ENCODE measurements at regions not wholly inside any gene's neighbourhood (a gene's known extent, or its start where the extent isn't known, plus 50 kb on each side); places are given as distances from the start of the nearest gene placed in this dataset.
"Not testable (repeated sequence)": the region's sequence is repeated elsewhere in the genome, so short reads cannot be mapped to it uniquely, and the experiment has no call there.

GRCh38 chr13:22800526-22801401 is 380.0 kb upstream of the SGCG start:
- CTCF ChIA-PET (ENCODE audit: partially characterized antibody): no interaction called here
- Histone ChIP-seq H3K4me1 (ENCODE audit: insufficient read depth, low read length) (no peaks in the 10 kb centered on the region), H3K27ac (ENCODE audit: low read depth, low read length) (no peak overlapping the region), H3K9me3 (ENCODE audit: control insufficient read depth in 1 of 2, low read length in 2 of 2) (no peaks in the 10 kb centered on the region), H3K27me3 (ENCODE audit: insufficient read depth, low read length) (no peaks in the 10 kb centered on the region), H3K4me3 (ENCODE audit: low read length in 2 of 2) (no peak overlapping the region), H3K36me3 (ENCODE audit: insufficient read depth, low read length) (no peaks in the 10 kb centered on the region)
- DNase-seq: no peak
- Mint-ChIP-seq H3K27me3 (peaks cover 4 to 11% of the 10 kb centered on the region in 2 donors), H3K9me3 (no peaks in the 10 kb centered on the region), H3K4me1 (peaks cover 0 to 1% (median 0%) of the 10 kb centered on the region in 4 donors), H3K36me3 (no peaks in the 10 kb centered on the region), H3K27ac (no peak overlapping the region), H3K4me3 (no peak overlapping the region)
- POLR2A ChIA-PET (ENCODE audit: partially characterized antibody): no interaction called here
- intact Hi-C loops (cut with micrococcal nuclease): no loop called here

GRCh38 chr13:22801402-22802003 is 379.3 kb upstream of the SGCG start:
- H3K27me3 Mint-ChIP-seq: peaks cover 4 to 11% of the 10 kb centered on the region in 2 donors
- peaks cover 0 to 1% (median 0%) of the 10 kb centered on the region in 4 donors for H3K4me1 Mint-ChIP-seq
- Histone ChIP-seq H3K9me3 (ENCODE audit: control insufficient read depth in 1 of 2, low read length in 2 of 2) (no peaks in the 10 kb centered on the region), H3K4me1 (ENCODE audit: insufficient read depth, low read length) (no peaks in the 10 kb centered on the region), H3K36me3 (ENCODE audit: insufficient read depth, low read length) (no peaks in the 10 kb centered on the region), H3K27ac (ENCODE audit: low read depth, low read length) (no peak overlapping the region), H3K4me3 (ENCODE audit: low read length in 2 of 2) (no peak overlapping the region), H3K27me3 (ENCODE audit: insufficient read depth, low read length) (no peaks in the 10 kb centered on the region)
- intact Hi-C loops (cut with micrococcal nuclease): no loop called here
- no peaks in the 10 kb centered on the region for H3K36me3 Mint-ChIP-seq
- DNase-seq: no peak
- H3K9me3 Mint-ChIP-seq: no peaks in the 10 kb centered on the region
- no peak overlapping the region for H3K4me3 Mint-ChIP-seq
- ChIA-PET POLR2A (ENCODE audit: partially characterized antibody) (no interaction called here), CTCF (ENCODE audit: partially characterized antibody) (no interaction called here)
- no peak overlapping the region for H3K27ac Mint-ChIP-seq

- H3K4me1 Mint-ChIP-seq: no peaks in the 10 kb centered on the region
- H3K27ac ChIP-seq (ENCODE audit: low read depth, low read length): no peak overlapping the region
- H3K9me3 ChIP-seq (ENCODE audit: control insufficient read depth in 1 of 2, low read length in 2 of 2): no peaks in the 10 kb centered on the region
- H3K4me3 Mint-ChIP-seq: no peak overlapping the region
- ChIA-PET CTCF (ENCODE audit: partially characterized antibody) (no interaction called here), POLR2A (ENCODE audit: partially characterized antibody) (no interaction called here)
- no peaks in the 10 kb centered on the region for H3K9me3 Mint-ChIP-seq
- intact Hi-C loops (cut with micrococcal nuclease): no loop called here
- H3K36me3 Mint-ChIP-seq: no peaks in the 10 kb centered on the region
- no peak overlapping the region for H3K4me3 ChIP-seq (ENCODE audit: low read length in 2 of 2)
- no peaks in the 10 kb centered on the region for H3K4me1 ChIP-seq (ENCODE audit: insufficient read depth, low read length)
- no peaks in the 10 kb centered on the region for H3K27me3 ChIP-seq (ENCODE audit: insufficient read depth, low read length)
- no peak for DNase-seq
- H3K27ac Mint-ChIP-seq: no peak overlapping the region
- no peaks in the 10 kb centered on the region for H3K36me3 ChIP-seq (ENCODE audit: insufficient read depth, low read length)
- peaks cover 0 to 4% of the 10 kb centered on the region in 2 donors for H3K27me3 Mint-ChIP-seq
These were observed 368.0 kb upstream of the SGCG start for GRCh38 chr13:22812793-22813192.

- H3K27ac Mint-ChIP-seq; intact Hi-C loops (cut with micrococcal nuclease); H3K27me3 Mint-ChIP-seq; H3K27me3 ChIP-seq (ENCODE audit: insufficient read depth, low read length); H3K27ac ChIP-seq (ENCODE audit: low read depth, low read length); H3K4me3 Mint-ChIP-seq; CTCF ChIA-PET (ENCODE audit: partially characterized antibody); H3K9me3 ChIP-seq (ENCODE audit: control insufficient read depth in 1 of 2, low read length in 2 of 2); H3K4me1 Mint-ChIP-seq; POLR2A ChIA-PET (ENCODE audit: partially characterized antibody); H3K36me3 Mint-ChIP-seq; H3K4me3 ChIP-seq (ENCODE audit: low read length in 2 of 2); DNase-seq; H3K4me1 ChIP-seq (ENCODE audit: insufficient read depth, low read length); H3K9me3 Mint-ChIP-seq; H3K36me3 ChIP-seq (ENCODE audit: insufficient read depth, low read length): not testable (repeated sequence)
These were observed 367.0 kb upstream of the SGCG start for GRCh38 chr13:22813531-22814377.

- H3K4me3 Mint-ChIP-seq; H3K27ac ChIP-seq (ENCODE audit: low read depth, low read length); H3K9me3 ChIP-seq (ENCODE audit: control insufficient read depth in 1 of 2, low read length in 2 of 2); POLR2A ChIA-PET (ENCODE audit: partially characterized antibody); H3K27me3 ChIP-seq (ENCODE audit: insufficient read depth, low read length); H3K9me3 Mint-ChIP-seq; H3K36me3 Mint-ChIP-seq; H3K4me3 ChIP-seq (ENCODE audit: low read length in 2 of 2); H3K4me1 ChIP-seq (ENCODE audit: insufficient read depth, low read length); H3K4me1 Mint-ChIP-seq; H3K36me3 ChIP-seq (ENCODE audit: insufficient read depth, low read length); DNase-seq; CTCF ChIA-PET (ENCODE audit: partially characterized antibody); intact Hi-C loops (cut with micrococcal nuclease); H3K27ac Mint-ChIP-seq; H3K27me3 Mint-ChIP-seq: not testable (repeated sequence)
These were observed 366.3 kb upstream of the SGCG start for GRCh38 chr13:22814433-22814832.

- ChIA-PET CTCF (ENCODE audit: partially characterized antibody) (no interaction called here), POLR2A (ENCODE audit: partially characterized antibody) (no interaction called here)
- Mint-ChIP-seq H3K27ac (no peak overlapping the region), H3K4me3 (no peak overlapping the region), H3K27me3 (peaks cover 1 to 6% of the 10 kb centered on the region in 2 donors), H3K36me3 (no peaks in the 10 kb centered on the region), H3K9me3 (peaks cover 0 to 3% (median 0%) of the 10 kb centered on the region in 8 donors), H3K4me1 (no peaks in the 10 kb centered on the region)
- intact Hi-C loops (cut with micrococcal nuclease): no loop called here
- Histone ChIP-seq H3K9me3 (ENCODE audit: control insufficient read depth in 1 of 2, low read length in 2 of 2) (no peaks in the 10 kb centered on the region), H3K4me1 (ENCODE audit: insufficient read depth, low read length) (no peaks in the 10 kb centered on the region), H3K27ac (ENCODE audit: low read depth, low read length) (no peak overlapping the region), H3K27me3 (ENCODE audit: insufficient read depth, low read length) (no peaks in the 10 kb centered on the region), H3K36me3 (ENCODE audit: insufficient read depth, low read length) (no peaks in the 10 kb centered on the region), H3K4me3 (ENCODE audit: low read length in 2 of 2) (no peak overlapping the region)
- DNase-seq: no peak
These were observed 359.2 kb upstream of the SGCG start for GRCh38 chr13:22821589-22821988.

- no peaks in the 10 kb centered on the region for H3K36me3 Mint-ChIP-seq
- ChIA-PET CTCF (ENCODE audit: partially characterized antibody) (no interaction called here), POLR2A (ENCODE audit: partially characterized antibody) (no interaction called here)
- no peaks in the 10 kb centered on the region for H3K4me1 ChIP-seq (ENCODE audit: insufficient read depth, low read length)
- H3K27me3 ChIP-seq (ENCODE audit: insufficient read depth, low read length): no peaks in the 10 kb centered on the region
- peaks cover 0 to 4% of the 10 kb centered on the region in 2 donors for H3K27me3 Mint-ChIP-seq
- no peak overlapping the region for H3K4me3 ChIP-seq (ENCODE audit: low read length in 2 of 2)
- no peaks in the 10 kb centered on the region for H3K4me1 Mint-ChIP-seq
- no peak overlapping the region for H3K27ac ChIP-seq (ENCODE audit: low read depth, low read length)
- no peaks in the 10 kb centered on the region for H3K36me3 ChIP-seq (ENCODE audit: insufficient read depth, low read length)
- H3K27ac Mint-ChIP-seq: no peak overlapping the region
- H3K9me3 Mint-ChIP-seq: no peaks in the 10 kb centered on the region
- no peaks in the 10 kb centered on the region for H3K9me3 ChIP-seq (ENCODE audit: control insufficient read depth in 1 of 2, low read length in 2 of 2)
- DNase-seq: no peak
- intact Hi-C loops (cut with micrococcal nuclease): no loop called here
- H3K4me3 Mint-ChIP-seq: no peak overlapping the region
These were observed 355.6 kb upstream of the SGCG start for GRCh38 chr13:22825186-22825585.

All from CD4-positive, alpha-beta memory T cell (primary cell).